COLO668 (cell line): ENCODE measurements at regions not wholly inside any gene's neighbourhood (a gene's known extent, or its start where the extent isn't known, plus 50 kb on each side); places are given as distances from the start of the nearest gene placed in this dataset.

ENCODE experiments used
- DNase-seq: peaks from one replicate; lab custom pipeline; 2025; ENCODE audit not compliant: unreplicated experiment; lab: John Stamatoyannopoulos, UW

GRCh38 chr4:111821342-111821741, 323.9 kb upstream of the FAM241A start:
- DNase-seq, result no peak

DNA sequence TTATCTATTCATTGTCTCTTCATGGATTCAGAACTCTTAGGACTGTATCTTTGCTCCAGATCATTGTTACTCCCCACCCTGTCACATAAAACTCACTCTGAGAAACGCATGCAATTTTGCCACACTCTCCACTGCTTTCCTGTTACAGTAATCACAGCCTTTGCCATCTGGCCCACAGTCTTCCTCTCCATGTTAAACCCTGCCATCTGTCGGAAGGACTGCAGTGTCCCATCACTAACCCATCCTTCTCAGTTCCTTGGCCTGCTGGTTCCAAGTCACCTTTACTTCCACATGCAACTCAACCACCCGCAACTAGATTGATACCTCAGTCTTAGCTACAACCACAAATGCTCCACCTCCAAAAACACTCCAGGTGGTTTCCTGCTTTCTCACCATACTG, 308.7 kb upstream of the FAM241A start:
- no peak for DNase-seq

- DNase-seq, result no peak
These were observed 307.5 kb upstream of the FAM241A start for GRCh38 chr4:111837761-111838160.

DNA sequence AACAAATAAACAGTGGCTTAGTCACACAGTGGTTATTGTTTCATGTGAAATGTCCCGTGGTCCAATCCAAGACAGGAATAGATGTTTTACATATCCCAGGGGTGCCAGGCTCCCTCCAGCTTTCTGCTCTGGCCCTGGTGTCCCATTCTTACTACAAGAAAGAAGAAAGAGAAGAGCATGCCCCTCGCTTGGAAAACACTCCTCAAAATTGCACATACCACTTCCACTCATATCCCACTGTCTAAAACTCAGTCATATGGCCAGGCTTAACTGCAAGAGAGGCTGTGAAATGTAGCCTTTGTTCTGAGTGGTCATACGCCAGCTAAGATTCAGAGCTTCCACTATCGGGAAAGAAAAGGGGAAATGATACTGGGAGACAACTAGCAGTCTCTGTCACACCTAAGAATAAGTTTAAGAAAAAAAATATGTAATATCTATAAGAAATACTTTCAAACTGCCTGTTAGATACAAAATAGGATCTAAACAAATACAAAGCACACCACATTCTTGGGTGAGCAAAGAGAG, 306.8 kb upstream of the FAM241A start:
- DNase-seq, result no peak

DNA sequence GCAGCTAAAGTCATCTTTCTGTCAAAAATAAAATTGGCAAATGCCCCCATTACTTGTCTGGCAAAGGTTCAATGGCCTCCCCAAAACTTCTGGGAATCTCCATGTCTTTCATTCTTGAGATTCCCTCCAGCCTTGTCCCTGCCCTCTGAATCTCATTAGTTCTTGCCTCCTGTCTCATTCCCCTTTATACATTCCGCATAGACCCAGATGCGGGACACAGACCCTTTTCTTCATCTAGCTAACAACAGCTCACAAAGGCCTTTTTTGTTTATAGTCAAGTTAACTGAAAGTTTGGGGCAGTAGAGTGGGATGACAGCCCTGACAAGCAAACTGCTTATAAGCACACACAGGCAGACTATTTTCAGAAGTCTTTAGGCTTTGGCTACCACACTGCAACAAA, 306.1 kb upstream of the FAM241A start:
- DNase-seq, result no peak

- DNase-seq, result no peak
These were observed 302.9 kb upstream of the FAM241A start for GRCh38 chr4:111842336-111842735.

- DNase-seq, result peak; percentile 13
These were observed 297.8 kb upstream of the FAM241A start for GRCh38 chr4:111847296-111848008.

DNA sequence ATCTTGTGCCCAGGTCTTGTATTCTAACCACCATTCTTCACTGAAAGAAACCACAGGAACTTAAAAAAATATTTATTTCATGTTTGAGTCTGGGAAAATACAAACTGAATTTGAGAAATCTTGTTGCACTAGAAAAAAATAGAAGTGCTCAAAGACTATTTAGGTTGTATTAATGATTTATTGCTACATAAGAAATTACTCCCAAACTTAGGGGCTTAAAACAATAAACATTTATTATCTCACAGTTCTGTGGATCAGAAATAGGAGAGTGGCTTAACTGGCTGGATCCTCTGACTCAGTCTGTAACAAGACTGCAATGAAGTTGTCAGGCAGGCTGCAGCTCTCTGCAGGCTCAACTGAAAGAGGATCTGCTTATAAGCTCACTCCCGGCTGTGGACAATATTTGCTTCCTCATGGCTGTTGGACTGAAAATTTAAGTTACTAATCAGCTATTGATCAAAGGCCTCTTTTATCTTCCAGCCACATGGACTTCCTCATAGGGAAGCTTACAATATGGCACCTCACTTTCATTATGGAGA, 295.4 kb upstream of the FAM241A start:
- DNase-seq, result no peak

GRCh38 chr4:111854494-111855087, 290.7 kb upstream of the FAM241A start:
- peak; percentile 26 for DNase-seq

DNA sequence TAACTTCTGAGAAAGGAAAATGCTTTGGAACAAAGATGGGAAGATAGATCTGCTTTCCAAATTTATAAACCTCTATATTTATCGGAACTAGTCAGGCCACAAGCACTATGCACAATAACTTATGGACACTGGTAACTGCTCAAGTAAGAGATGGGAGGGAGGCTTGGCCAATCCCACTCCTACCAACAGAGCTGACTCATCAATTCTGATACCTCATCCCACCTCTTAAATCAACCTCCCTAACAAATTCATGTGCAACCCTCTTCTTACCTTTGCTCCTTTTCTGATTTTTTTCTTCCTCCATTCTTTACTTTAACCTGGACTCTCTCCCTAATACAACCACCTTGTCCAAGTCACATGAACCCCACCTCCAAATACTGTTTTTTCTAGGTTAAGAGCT, 289.9 kb upstream of the FAM241A start:
- no peak for DNase-seq

- no peak for DNase-seq
These were observed 281.2 kb upstream of the FAM241A start for GRCh38 chr4:111864066-111864465.

- no peak for DNase-seq
These were observed 275.9 kb upstream of the FAM241A start for GRCh38 chr4:111869339-111869738.

DNA sequence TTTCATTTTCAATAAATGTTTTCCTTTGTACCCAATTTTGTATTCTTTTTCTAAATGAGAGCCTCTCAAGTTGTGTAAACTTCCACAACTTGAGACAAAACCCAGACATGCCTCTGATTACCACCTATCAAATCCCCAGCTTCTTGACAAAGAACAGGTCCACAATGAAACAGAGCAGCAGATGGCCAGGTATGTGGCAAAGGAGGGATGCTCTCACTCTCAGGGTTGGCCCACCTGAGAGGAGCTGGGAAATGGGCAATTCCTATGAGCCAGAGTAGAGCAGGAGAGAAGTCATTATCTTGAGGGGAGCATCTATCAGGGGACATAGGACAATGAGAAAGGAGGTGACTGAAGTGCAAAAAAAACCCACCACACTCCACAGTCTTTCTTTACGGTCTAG, 273.5 kb upstream of the FAM241A start:
- no peak for DNase-seq

DNA sequence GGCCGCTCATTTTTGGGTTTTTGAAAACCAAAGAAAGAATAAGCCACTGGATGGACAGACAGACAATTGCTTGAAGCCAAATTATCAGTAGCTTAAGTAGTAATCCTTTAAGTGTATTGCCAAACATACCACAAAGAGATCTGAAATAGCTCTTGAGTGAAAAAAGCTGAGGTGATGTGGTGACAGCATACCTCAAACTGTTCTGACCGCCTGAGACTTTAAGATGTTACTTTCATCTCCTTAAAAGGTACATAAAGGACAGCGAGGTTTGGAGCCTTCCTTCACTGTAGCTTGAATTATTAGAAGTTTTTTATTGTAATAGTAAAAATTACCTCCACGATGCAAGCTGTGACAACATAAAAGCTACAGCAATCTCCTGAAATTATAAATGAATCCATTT, 271.5 kb upstream of the FAM241A start:
- DNase-seq, result no peak

GRCh38 chr4:111879539-111879938, 265.7 kb upstream of the FAM241A start:
- no peak for DNase-seq

GRCh38 chr4:111880116-111880515, 265.1 kb upstream of the FAM241A start:
- DNase-seq, result no peak

DNA sequence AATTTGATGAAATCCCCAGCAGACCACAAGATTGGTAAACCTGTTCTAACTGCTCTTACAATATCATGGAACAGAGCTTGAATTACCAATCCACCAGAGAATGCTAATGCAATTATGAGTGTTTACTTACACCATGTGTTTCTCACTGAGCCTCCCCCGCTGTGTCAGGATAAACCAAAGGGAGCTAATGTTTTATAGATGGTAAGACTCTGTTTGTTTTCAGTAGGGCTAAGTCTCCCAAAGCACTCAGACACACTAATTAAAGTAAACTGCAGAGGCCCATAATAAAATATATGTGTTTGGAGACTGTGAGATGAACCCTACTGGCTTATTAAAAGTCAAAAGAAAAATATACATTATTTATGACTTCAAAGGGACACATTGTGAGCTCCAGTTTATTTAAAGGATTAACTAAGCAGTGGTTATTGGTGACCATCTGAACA, 261.7 kb upstream of the FAM241A start:
- DNase-seq, result peak; percentile 63

- DNase-seq, result no peak
These were observed 254.8 kb upstream of the FAM241A start for GRCh38 chr4:111890412-111890811.

DNA sequence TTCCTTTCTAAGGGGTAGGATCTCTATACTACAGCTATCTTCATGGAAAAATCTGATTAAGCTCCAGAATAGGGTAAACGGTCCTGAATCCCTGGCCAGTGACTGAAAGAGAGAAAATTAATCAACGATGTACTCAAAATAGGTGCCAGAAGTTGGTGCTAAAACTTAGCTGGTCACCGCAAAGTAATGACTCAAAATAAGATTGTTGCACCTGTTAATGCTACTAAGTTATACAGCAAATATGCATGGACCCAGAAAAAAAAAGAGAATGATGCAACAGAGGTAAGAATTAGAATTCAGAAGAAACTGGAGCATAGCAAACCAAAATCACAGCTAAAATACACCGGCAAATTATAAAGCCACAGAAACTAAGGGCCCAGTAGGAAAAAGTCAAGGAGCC, 239.7 kb upstream of the FAM241A start:
- DNase-seq, result no peak

GRCh38 chr4:111919639-111920038, 225.6 kb upstream of the FAM241A start:
- no peak for DNase-seq

DNA sequence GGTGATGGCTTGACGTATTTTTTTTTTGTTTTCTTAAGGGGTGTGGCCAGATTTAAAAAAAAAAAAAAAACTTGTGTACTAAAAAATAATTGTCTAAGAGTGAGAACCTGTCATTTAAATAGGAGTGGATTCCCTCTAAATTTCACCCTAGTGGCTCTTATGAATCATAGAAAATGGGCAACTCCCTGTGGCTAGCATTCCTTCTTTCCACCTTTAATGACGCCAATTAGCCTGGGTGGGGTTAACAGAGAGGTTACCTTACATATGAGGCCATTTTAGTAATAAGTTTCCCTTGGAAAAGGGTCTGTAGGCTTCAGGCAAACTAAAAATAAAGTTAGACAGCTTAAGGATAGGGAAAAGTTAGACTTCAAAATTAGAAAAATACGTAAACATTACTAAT, 223.5 kb upstream of the FAM241A start:
- DNase-seq, result no peak

DNA sequence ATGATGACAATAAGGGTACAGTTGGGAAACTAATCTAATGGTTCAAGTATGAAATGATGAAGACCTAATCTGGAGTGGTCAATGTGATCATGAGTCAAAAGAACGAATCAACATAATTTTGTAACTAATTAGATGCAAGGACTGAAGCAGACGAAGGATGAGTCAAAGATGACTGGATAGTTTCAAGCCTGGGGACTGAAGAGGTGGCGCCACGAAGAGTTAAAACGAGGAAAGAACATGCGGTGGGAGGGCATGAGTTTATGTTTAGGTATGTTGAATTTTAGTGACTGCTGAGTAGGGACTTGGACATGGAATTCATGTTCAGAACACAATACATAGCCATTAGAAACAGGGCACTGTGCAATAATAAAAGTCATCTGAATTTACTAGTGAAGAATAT, 221.5 kb upstream of the FAM241A start:
- DNase-seq, result no peak
